ENCODE measurements at regions not wholly inside any gene's neighbourhood (a gene's known extent, or its start where the extent isn't known, plus 50 kb on each side); places are given as distances from the start of the nearest gene placed in this dataset.
"Not testable (repeated sequence)": the region's sequence is repeated elsewhere in the genome, so short reads cannot be mapped to it uniquely, and the experiment has no call there.

GRCh38 chrX:16067886-16068515 lies 55.4 kb upstream of the GRPR start:
- Mint-ChIP-seq H3K4me1 (no peaks in the 10 kb centered on the region), H3K9me3 (peaks cover 0 to 7% (median 0%) of the 10 kb centered on the region in 8 donors), H3K36me3 (no peaks in the 10 kb centered on the region), H3K27me3 (no peaks in the 10 kb centered on the region), H3K4me3 (no peak overlapping the region), H3K27ac (no peak overlapping the region)
- DNase-seq: no peak
- Histone ChIP-seq H3K4me1 (ENCODE audit: insufficient read depth, low read length) (no peaks in the 10 kb centered on the region), H3K36me3 (ENCODE audit: insufficient read depth, low read length) (no peaks in the 10 kb centered on the region), H3K27ac (ENCODE audit: low read depth, low read length) (no peak overlapping the region), H3K9me3 (ENCODE audit: control insufficient read depth in 1 of 2, low read length in 2 of 2) (no peaks in the 10 kb centered on the region), H3K4me3 (ENCODE audit: low read length in 2 of 2) (no peak overlapping the region), H3K27me3 (ENCODE audit: insufficient read depth, low read length) (no peaks in the 10 kb centered on the region)
- POLR2A ChIA-PET (ENCODE audit: partially characterized antibody): no interaction called here
- intact Hi-C loops (cut with micrococcal nuclease): no loop called here
- CTCF ChIA-PET (ENCODE audit: partially characterized antibody): no interaction called here

GRCh38 chrX:16063921-16064320 lies 59.4 kb upstream of the GRPR start:
- no peaks in the 10 kb centered on the region for H3K4me1 ChIP-seq (ENCODE audit: insufficient read depth, low read length)
- H3K4me3 Mint-ChIP-seq: no peak overlapping the region
- H3K9me3 ChIP-seq (ENCODE audit: control insufficient read depth in 1 of 2, low read length in 2 of 2): no peaks in the 10 kb centered on the region
- no peaks in the 10 kb centered on the region for H3K36me3 ChIP-seq (ENCODE audit: insufficient read depth, low read length)
- ChIA-PET CTCF (ENCODE audit: partially characterized antibody) (no interaction called here), POLR2A (ENCODE audit: partially characterized antibody) (no interaction called here)
- no peaks in the 10 kb centered on the region for H3K36me3 Mint-ChIP-seq
- H3K27me3 Mint-ChIP-seq: peaks cover 0 to 1% of the 10 kb centered on the region in 2 donors
- no peaks in the 10 kb centered on the region for H3K27me3 ChIP-seq (ENCODE audit: insufficient read depth, low read length)
- no peak overlapping the region for H3K27ac ChIP-seq (ENCODE audit: low read depth, low read length)
- H3K27ac Mint-ChIP-seq: no peak overlapping the region
- H3K4me1 Mint-ChIP-seq: no peaks in the 10 kb centered on the region
- intact Hi-C loops (cut with micrococcal nuclease): no loop called here
- H3K4me3 ChIP-seq (ENCODE audit: low read length in 2 of 2): no peak overlapping the region
- peaks cover 0 to 1% (median 0%) of the 10 kb centered on the region in 8 donors for H3K9me3 Mint-ChIP-seq
- DNase-seq: no peak

GRCh38 chrX:16063141-16063540 lies 60.2 kb upstream of the GRPR start:
- Mint-ChIP-seq H3K4me3 (no peak overlapping the region), H3K4me1 (no peaks in the 10 kb centered on the region), H3K36me3 (no peaks in the 10 kb centered on the region), H3K27me3 (peaks cover 1 to 3% of the 10 kb centered on the region in 2 donors), H3K9me3 (peaks cover 0 to 5% (median 0%) of the 10 kb centered on the region in 8 donors), H3K27ac (no peak overlapping the region)
- H3K27ac ChIP-seq (ENCODE audit: low read depth, low read length): no peak overlapping the region
- H3K27me3 ChIP-seq (ENCODE audit: insufficient read depth, low read length): no peaks in the 10 kb centered on the region
- no peaks in the 10 kb centered on the region for H3K36me3 ChIP-seq (ENCODE audit: insufficient read depth, low read length)
- POLR2A ChIA-PET (ENCODE audit: partially characterized antibody): no interaction called here
- H3K4me3 ChIP-seq (ENCODE audit: low read length in 2 of 2): no peak overlapping the region
- CTCF ChIA-PET (ENCODE audit: partially characterized antibody): no interaction called here
- no peaks in the 10 kb centered on the region for H3K4me1 ChIP-seq (ENCODE audit: insufficient read depth, low read length)
- no peak for DNase-seq
- intact Hi-C loops (cut with micrococcal nuclease): no loop called here
- H3K9me3 ChIP-seq (ENCODE audit: control insufficient read depth in 1 of 2, low read length in 2 of 2): no peaks in the 10 kb centered on the region

GRCh38 chrX:16061296-16061695 lies 62.1 kb upstream of the GRPR start:
- no peaks in the 10 kb centered on the region for H3K36me3 ChIP-seq (ENCODE audit: insufficient read depth, low read length)
- peaks cover 0 to 5% (median 0%) of the 10 kb centered on the region in 8 donors for H3K9me3 Mint-ChIP-seq
- no peak overlapping the region for H3K27ac ChIP-seq (ENCODE audit: low read depth, low read length)
- no peaks in the 10 kb centered on the region for H3K9me3 ChIP-seq (ENCODE audit: control insufficient read depth in 1 of 2, low read length in 2 of 2)
- no peak overlapping the region for H3K4me3 Mint-ChIP-seq
- no peaks in the 10 kb centered on the region for H3K27me3 ChIP-seq (ENCODE audit: insufficient read depth, low read length)
- H3K36me3 Mint-ChIP-seq: no peaks in the 10 kb centered on the region
- no peak for DNase-seq
- H3K4me1 Mint-ChIP-seq: no peaks in the 10 kb centered on the region
- no peaks in the 10 kb centered on the region for H3K4me1 ChIP-seq (ENCODE audit: insufficient read depth, low read length)
- no peak overlapping the region for H3K27ac Mint-ChIP-seq
- no peak overlapping the region for H3K4me3 ChIP-seq (ENCODE audit: low read length in 2 of 2)
- ChIA-PET POLR2A (ENCODE audit: partially characterized antibody) (no interaction called here), CTCF (ENCODE audit: partially characterized antibody) (no interaction called here)
- peaks cover 1 to 3% of the 10 kb centered on the region in 2 donors for H3K27me3 Mint-ChIP-seq
- intact Hi-C loops (cut with micrococcal nuclease): no loop called here

- Histone ChIP-seq H3K4me1 (ENCODE audit: insufficient read depth, low read length) (no peaks in the 10 kb centered on the region), H3K9me3 (ENCODE audit: control insufficient read depth in 1 of 2, low read length in 2 of 2) (no peaks in the 10 kb centered on the region), H3K4me3 (ENCODE audit: low read length in 2 of 2) (no peak overlapping the region), H3K36me3 (ENCODE audit: insufficient read depth, low read length) (no peaks in the 10 kb centered on the region), H3K27me3 (ENCODE audit: insufficient read depth, low read length) (no peaks in the 10 kb centered on the region), H3K27ac (ENCODE audit: low read depth, low read length) (no peak overlapping the region)
- no peak for DNase-seq
- Mint-ChIP-seq H3K4me3 (no peak overlapping the region), H3K9me3 (peaks cover 0 to 5% (median 0%) of the 10 kb centered on the region in 8 donors), H3K27me3 (peaks cover 1 to 3% of the 10 kb centered on the region in 2 donors), H3K27ac (no peak overlapping the region), H3K36me3 (no peaks in the 10 kb centered on the region), H3K4me1 (no peaks in the 10 kb centered on the region)
- intact Hi-C loops (cut with micrococcal nuclease): no loop called here
- ChIA-PET CTCF (ENCODE audit: partially characterized antibody) (no interaction called here), POLR2A (ENCODE audit: partially characterized antibody) (no interaction called here)
Observed at GRCh38 chrX:16060252-16060651, 63.1 kb upstream of the GRPR start.

GRCh38 chrX:16049126-16049525 lies 74.2 kb upstream of the GRPR start:
- H3K36me3 ChIP-seq (ENCODE audit: insufficient read depth, low read length); H3K27ac ChIP-seq (ENCODE audit: low read depth, low read length); POLR2A ChIA-PET (ENCODE audit: partially characterized antibody); H3K27me3 Mint-ChIP-seq; H3K4me3 ChIP-seq (ENCODE audit: low read length in 2 of 2); H3K4me1 Mint-ChIP-seq; intact Hi-C loops (cut with micrococcal nuclease); H3K4me1 ChIP-seq (ENCODE audit: insufficient read depth, low read length); H3K9me3 ChIP-seq (ENCODE audit: control insufficient read depth in 1 of 2, low read length in 2 of 2); CTCF ChIA-PET (ENCODE audit: partially characterized antibody); DNase-seq; H3K36me3 Mint-ChIP-seq; H3K27me3 ChIP-seq (ENCODE audit: insufficient read depth, low read length); H3K9me3 Mint-ChIP-seq; H3K27ac Mint-ChIP-seq; H3K4me3 Mint-ChIP-seq: not testable (repeated sequence)

- no peaks in the 10 kb centered on the region for H3K36me3 Mint-ChIP-seq
- no peaks in the 10 kb centered on the region for H3K4me1 Mint-ChIP-seq
- DNase-seq: no peak
- no peaks in the 10 kb centered on the region for H3K27me3 ChIP-seq (ENCODE audit: insufficient read depth, low read length)
- CTCF ChIA-PET (ENCODE audit: partially characterized antibody): no interaction called here
- no peaks in the 10 kb centered on the region for H3K4me1 ChIP-seq (ENCODE audit: insufficient read depth, low read length)
- intact Hi-C loops (cut with micrococcal nuclease): no loop called here
- no peak overlapping the region for H3K4me3 Mint-ChIP-seq
- H3K9me3 ChIP-seq (ENCODE audit: control insufficient read depth in 1 of 2, low read length in 2 of 2): no peaks in the 10 kb centered on the region
- no peak overlapping the region for H3K4me3 ChIP-seq (ENCODE audit: low read length in 2 of 2)
- H3K9me3 Mint-ChIP-seq: no peaks in the 10 kb centered on the region
- POLR2A ChIA-PET (ENCODE audit: partially characterized antibody): no interaction called here
- peaks cover 2% of the 10 kb centered on the region in 2 donors for H3K27me3 Mint-ChIP-seq
- H3K27ac ChIP-seq (ENCODE audit: low read depth, low read length): no peak overlapping the region
- no peaks in the 10 kb centered on the region for H3K36me3 ChIP-seq (ENCODE audit: insufficient read depth, low read length)
- no peak overlapping the region for H3K27ac Mint-ChIP-seq
Observed at GRCh38 chrX:16042980-16043379, 80.4 kb upstream of the GRPR start.

- CTCF ChIA-PET (ENCODE audit: partially characterized antibody): no interaction called here
- H3K36me3 ChIP-seq (ENCODE audit: insufficient read depth, low read length): no peaks in the 10 kb centered on the region
- no peak overlapping the region for H3K4me3 ChIP-seq (ENCODE audit: low read length in 2 of 2)
- no peaks in the 10 kb centered on the region for H3K36me3 Mint-ChIP-seq
- no peaks in the 10 kb centered on the region for H3K9me3 ChIP-seq (ENCODE audit: control insufficient read depth in 1 of 2, low read length in 2 of 2)
- DNase-seq: no peak
- H3K27me3 ChIP-seq (ENCODE audit: insufficient read depth, low read length): no peaks in the 10 kb centered on the region
- no peak overlapping the region for H3K4me3 Mint-ChIP-seq
- H3K27ac ChIP-seq (ENCODE audit: low read depth, low read length): no peak overlapping the region
- H3K9me3 Mint-ChIP-seq: peaks cover 0 to 3% (median 0%) of the 10 kb centered on the region in 8 donors
- H3K4me1 ChIP-seq (ENCODE audit: insufficient read depth, low read length): no peaks in the 10 kb centered on the region
- POLR2A ChIA-PET (ENCODE audit: partially characterized antibody): no interaction called here
- no peaks in the 10 kb centered on the region for H3K4me1 Mint-ChIP-seq
- H3K27me3 Mint-ChIP-seq: peaks cover under 1 to 2% of the 10 kb centered on the region in 2 donors
- intact Hi-C loops (cut with micrococcal nuclease): no loop called here
- no peak overlapping the region for H3K27ac Mint-ChIP-seq
Observed at GRCh38 chrX:16039834-16040233, 83.5 kb upstream of the GRPR start.

Data from CD4-positive, alpha-beta memory T cell (primary cell).